Non-pigmented ciliary epithelial cell (primary cell): ENCODE measurements at regions not wholly inside any gene's neighbourhood (a gene's known extent, or its start where the extent isn't known, plus 50 kb on each side); places are given as distances from the start of the nearest gene placed in this dataset.
"Not testable (repeated sequence)": the region's sequence is repeated elsewhere in the genome, so short reads cannot be mapped to it uniquely, and the experiment has no call there.

Experiments used
- DNase-seq: peaks from one replicate; pipeline ENCODE4 v3.0.0-alpha.2; 2010; ENCODE audit warnings: low read depth

- no peak for DNase-seq
Observed at GRCh38 chr6:4412077-4412476, 276.7 kb upstream of the ECI2 start.

GRCh38 chr6:4407710-4408109 is 272.3 kb upstream of the ECI2 start:
- not testable (repeated sequence) for DNase-seq

GRCh38 chr6:4405621-4406212 is 270.3 kb upstream of the ECI2 start:
- no peak for DNase-seq

- no peak for DNase-seq
Observed at GRCh38 chr6:4404415-4404814, 269.0 kb upstream of the ECI2 start.

- DNase-seq: no peak
Observed at GRCh38 chr6:4403828-4404227, 268.5 kb upstream of the ECI2 start.

DNA sequence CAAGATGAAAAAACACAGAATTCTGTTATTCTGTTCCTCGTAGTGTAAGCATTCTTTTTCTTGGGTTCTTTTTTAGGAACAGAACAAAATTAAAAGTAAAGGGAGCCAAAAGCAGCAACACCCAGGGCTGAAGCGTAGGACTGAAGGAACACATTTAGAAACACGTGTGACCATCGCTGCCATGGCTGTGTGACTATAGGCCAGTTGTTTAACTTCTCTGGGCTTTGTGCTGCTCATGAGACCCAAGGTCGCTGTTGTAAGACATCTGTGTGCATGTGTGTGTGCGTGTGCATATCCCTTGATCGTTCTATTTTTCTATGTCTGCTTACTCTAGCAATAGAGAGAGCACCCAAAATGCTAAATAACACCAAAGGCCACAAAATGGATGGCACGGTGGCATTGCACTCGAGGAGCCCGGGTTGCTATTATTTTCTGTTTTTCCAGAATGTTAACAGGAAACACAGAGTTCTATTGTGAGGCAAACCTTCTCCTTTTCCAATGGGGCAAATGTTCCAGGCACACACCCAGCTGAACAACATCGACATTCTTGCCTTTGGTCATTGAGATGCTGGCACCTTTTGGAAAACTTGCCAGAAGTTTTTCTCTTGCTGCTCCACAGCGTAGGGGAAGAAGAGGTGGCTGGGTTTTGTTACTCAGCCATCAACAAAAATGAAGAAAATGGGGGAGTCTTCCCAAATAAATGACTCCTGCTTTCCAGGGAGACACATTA is 267.8 kb upstream of the ECI2 start:
- DNase-seq: no peak

GRCh38 chr6:4402477-4402976 is 267.2 kb upstream of the ECI2 start:
- peak; percentile 55 for DNase-seq

GRCh38 chr6:4401408-4402368 is 266.3 kb upstream of the ECI2 start:
- DNase-seq: no peak

- DNase-seq: no peak
Observed at GRCh38 chr6:4399656-4400055, 264.3 kb upstream of the ECI2 start.

DNA sequence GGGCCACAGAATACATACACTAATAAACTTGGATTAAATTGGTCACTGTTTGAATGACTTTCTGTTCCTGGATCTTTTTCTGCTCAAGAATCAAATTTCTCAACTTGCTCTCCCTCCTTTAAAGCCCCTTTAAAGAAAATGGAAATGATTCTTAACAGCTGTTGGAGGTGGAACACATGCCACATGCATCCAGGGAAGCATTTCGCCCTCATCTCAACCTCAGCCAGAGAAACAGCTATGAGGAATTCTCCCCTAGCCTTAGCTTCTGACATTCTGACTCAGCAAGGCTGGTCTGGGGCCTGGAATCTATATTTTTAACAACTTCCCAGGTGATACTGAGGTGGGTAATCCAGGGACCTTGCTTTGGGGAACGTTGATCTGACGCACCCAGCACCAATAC is 263.4 kb upstream of the ECI2 start:
- no peak for DNase-seq

GRCh38 chr6:4397307-4397706 is 261.9 kb upstream of the ECI2 start:
- no peak for DNase-seq

- no peak for DNase-seq
Observed at GRCh38 chr6:4396044-4396443, 260.7 kb upstream of the ECI2 start.

DNA sequence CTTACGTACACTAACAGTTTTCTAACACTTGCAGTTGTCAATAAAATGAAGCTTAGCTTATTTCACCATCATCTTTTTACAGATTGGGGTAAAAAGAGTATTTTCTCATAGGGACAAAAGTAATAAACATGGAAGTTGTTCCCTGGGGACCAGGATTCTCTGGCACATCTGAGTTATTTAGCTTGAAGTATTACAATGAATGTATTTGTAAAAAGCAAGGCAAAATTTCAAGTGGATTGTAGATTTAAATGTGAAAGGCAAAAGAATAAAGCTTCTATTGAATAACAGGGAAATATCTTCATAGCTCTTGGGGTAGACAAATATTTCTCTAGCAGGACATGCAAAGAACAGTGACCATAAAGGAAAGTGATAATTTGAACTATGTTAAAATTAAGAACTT is 260.0 kb upstream of the ECI2 start:
- no peak for DNase-seq

- DNase-seq: no peak
Observed at GRCh38 chr6:4394786-4395185, 259.4 kb upstream of the ECI2 start.

DNA sequence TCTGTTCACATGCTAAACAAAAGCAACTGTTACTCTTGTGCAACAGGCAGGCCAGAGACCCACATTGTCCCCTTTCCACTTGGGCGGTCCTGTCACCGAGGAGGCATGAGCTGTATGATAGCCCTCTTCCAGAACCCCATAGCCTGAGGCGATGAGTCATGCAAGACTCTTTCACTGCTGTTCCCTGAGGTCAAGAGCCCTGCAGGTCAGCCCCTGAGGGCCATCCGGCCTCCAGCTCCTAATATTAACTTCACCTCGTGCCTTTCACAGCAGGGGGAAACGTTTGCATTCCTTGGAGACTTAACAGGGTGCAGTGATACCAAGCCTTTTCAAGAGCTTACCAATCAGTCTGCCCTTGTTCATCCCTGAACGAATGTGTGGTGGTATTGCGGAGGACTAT is 253.3 kb upstream of the ECI2 start:
- no peak for DNase-seq

DNA sequence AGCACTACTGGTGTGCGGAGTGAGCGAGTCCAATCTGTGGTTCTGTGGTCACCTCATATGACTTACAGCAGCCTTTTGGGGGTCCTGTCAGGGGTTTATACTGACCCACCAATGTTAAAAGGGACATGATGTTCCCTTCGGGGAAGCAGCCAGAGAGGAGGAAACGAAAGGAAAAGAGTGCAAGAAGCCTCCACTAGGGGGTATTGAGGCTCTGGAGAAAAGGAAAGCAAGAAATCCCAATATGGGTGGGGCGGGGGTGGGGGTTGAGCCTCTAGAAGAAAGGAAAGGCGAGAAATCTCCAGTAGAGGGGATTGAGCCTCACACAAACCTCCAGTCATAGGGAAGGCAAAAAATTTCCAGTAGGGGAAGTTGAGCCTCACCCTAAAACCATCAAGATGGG is 249.3 kb upstream of the ECI2 start:
- no peak for DNase-seq

DNA sequence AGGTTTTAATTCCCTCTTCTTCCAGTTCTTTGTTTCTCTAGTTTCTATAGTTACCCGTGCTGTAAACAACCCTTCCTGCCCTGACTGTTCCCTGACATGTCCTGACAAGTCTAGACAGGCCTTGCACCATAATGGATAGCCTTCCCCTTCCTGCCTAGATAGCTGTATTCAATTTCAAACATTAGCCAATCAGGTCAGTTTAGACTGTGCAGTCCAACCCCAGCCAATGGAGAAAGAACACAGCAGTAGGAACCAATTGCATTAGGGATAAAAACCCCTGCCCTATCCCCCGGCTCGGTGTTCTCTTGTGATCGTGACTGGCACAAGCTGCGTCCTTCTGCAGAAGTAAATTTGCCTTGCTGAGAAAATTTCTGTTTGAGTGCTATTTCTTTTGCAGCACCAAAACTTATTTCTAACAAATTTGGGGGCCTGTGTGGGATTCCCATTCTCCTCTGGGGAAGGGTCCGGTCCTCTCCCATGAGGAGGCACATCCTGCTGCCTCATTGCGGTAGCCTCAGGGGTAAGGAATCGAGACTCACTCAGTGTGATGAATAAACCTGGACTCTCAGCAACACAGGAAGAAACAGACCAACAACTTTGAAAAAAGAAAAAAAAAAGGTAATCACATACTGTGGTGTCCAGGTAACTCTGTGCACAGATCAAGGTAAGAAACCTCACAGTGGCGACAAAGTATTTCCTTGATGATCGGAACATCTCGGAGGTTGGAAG is 248.7 kb upstream of the ECI2 start:
- no peak for DNase-seq

DNA sequence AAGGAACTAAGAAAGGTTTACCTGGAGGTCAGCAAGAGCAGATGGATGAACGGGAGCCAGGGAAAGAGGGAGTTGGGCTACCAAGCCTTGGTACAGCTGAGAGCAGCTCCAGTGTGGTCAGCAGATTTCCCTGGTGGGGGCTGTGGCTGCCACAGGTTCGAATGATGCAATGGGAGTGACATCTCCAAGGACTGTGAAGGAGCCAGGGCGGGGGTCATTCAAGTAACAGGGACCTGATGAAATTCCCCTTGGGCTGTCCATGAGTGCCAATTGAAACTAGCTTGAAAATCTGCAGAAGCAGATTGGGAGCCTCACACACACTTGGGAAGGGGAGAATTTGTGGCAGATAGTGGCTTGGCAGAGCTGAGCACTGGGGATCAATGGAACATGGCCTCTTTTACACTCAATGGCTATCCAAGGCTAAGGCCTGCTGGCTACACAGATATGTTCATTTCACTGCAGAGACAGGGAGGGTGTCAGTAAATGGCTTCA is 247.0 kb upstream of the ECI2 start:
- no peak for DNase-seq

DNA sequence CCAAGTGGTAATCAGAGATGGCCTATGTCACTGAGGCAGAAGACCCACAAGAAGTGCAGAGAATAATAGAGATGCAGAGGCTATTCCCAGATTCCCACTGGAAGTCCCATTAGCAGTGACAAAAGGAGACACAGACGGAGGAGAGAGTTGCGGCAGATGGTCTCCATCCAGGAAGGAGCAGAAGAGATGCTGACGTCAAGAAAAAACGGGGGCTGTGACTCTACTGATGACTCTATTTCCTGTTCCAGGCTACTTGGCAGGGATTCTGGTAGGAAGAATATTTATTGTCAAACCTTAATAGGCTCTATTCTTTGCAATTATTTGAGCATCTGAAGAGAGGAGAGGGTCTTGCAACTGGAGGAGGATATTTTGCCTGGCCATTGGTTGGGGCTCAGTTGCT is 246.0 kb upstream of the ECI2 start:
- DNase-seq: no peak

GRCh38 chr6:4380881-4381281 is 245.5 kb upstream of the ECI2 start:
- no peak for DNase-seq

- DNase-seq: no peak
Observed at GRCh38 chr6:4379958-4380357, 244.6 kb upstream of the ECI2 start.
